ENCODE measurements at regions not wholly inside any gene's neighbourhood (a gene's known extent, or its start where the extent isn't known, plus 50 kb on each side); places are given as distances from the start of the nearest gene placed in this dataset.

- DNase-seq: no peak
- no peak for TF ChIP-seq CTCF (IDR thresholded peaks at IDR 0.05)
- Mint-ChIP-seq H3K27ac (no peak overlapping the region), H3K36me3 (ENCODE audit: low read depth) (no peaks in the 10 kb centered on the region), H3K27me3 (no peaks in the 10 kb centered on the region), H3K9me3 (no peaks in the 10 kb centered on the region), H3K4me1 (ENCODE audit: low read depth) (no peaks in the 10 kb centered on the region), H3K4me3 (no peak overlapping the region)
- ChIA-PET POLR2A (no interaction called here), CTCF (no interaction called here)
- ATAC-seq: no peak
- intact Hi-C loops (cut with micrococcal nuclease): no loop called here
Measured at GRCh38 chr4:104411502-104411901, 83.2 kb downstream of the CXXC4 start.

- Mint-ChIP-seq H3K9me3 (peaks cover 4% of the 10 kb centered on the region), H3K4me3 (no peak overlapping the region), H3K4me1 (ENCODE audit: low read depth) (no peaks in the 10 kb centered on the region), H3K36me3 (ENCODE audit: low read depth) (no peaks in the 10 kb centered on the region), H3K27me3 (no peaks in the 10 kb centered on the region), H3K27ac (no peak overlapping the region)
- TF ChIP-seq CTCF (IDR thresholded peaks at IDR 0.05): no peak
- DNase-seq: no peak
- intact Hi-C loops (cut with micrococcal nuclease): no loop called here
- no peak for ATAC-seq
- ChIA-PET CTCF (no interaction called here), POLR2A (no interaction called here)
Measured at GRCh38 chr4:104408878-104409277, 85.8 kb downstream of the CXXC4 start.

GRCh38 chr4:104404361-104404760, 90.3 kb downstream of the CXXC4 start:
- intact Hi-C loops (cut with micrococcal nuclease): no loop called here
- no peak for ATAC-seq
- H3K4me3 Mint-ChIP-seq: no peak overlapping the region
- ChIA-PET POLR2A (no interaction called here), CTCF (no interaction called here)
- no peak for TF ChIP-seq CTCF (IDR thresholded peaks at IDR 0.05)
- no peak for DNase-seq
- H3K27ac Mint-ChIP-seq: no peak overlapping the region
- no peaks in the 10 kb centered on the region for H3K27me3 Mint-ChIP-seq
- peaks cover 4% of the 10 kb centered on the region for H3K9me3 Mint-ChIP-seq
- no peaks in the 10 kb centered on the region for H3K36me3 Mint-ChIP-seq (ENCODE audit: low read depth)
- H3K4me1 Mint-ChIP-seq (ENCODE audit: low read depth): no peaks in the 10 kb centered on the region

GRCh38 chr4:104395168-104395614, 99.5 kb downstream of the CXXC4 start:
- TF ChIP-seq CTCF (IDR thresholded peaks at IDR 0.05): no peak
- Mint-ChIP-seq H3K27ac (no peak overlapping the region), H3K9me3 (no peaks in the 10 kb centered on the region), H3K36me3 (ENCODE audit: low read depth) (no peaks in the 10 kb centered on the region), H3K4me3 (no peak overlapping the region), H3K27me3 (no peaks in the 10 kb centered on the region), H3K4me1 (ENCODE audit: low read depth) (no peaks in the 10 kb centered on the region)
- intact Hi-C loops (cut with micrococcal nuclease): no loop called here
- ChIA-PET POLR2A (no interaction called here), CTCF (no interaction called here)
- no peak for DNase-seq
- ATAC-seq: no peak

- no peaks in the 10 kb centered on the region for H3K36me3 Mint-ChIP-seq (ENCODE audit: low read depth)
- TF ChIP-seq CTCF (IDR thresholded peaks at IDR 0.05): no peak
- no peak for DNase-seq
- intact Hi-C loops (cut with micrococcal nuclease): no loop called here
- no peaks in the 10 kb centered on the region for H3K9me3 Mint-ChIP-seq
- no peak overlapping the region for H3K27ac Mint-ChIP-seq
- CTCF ChIA-PET: no interaction called here
- ATAC-seq: no peak
- no peak overlapping the region for H3K4me3 Mint-ChIP-seq
- no peaks in the 10 kb centered on the region for H3K27me3 Mint-ChIP-seq
- no peaks in the 10 kb centered on the region for H3K4me1 Mint-ChIP-seq (ENCODE audit: low read depth)
- POLR2A ChIA-PET: no interaction called here
Measured at GRCh38 chr4:104394406-104395167, 100.1 kb downstream of the CXXC4 start.

Data from activated CD8-positive, alpha-beta T cell treated with anti-CD3 and anti-CD28 coated beads for 36 hours (primary cell).